ENCODE measurements at regions not wholly inside any gene's neighbourhood (a gene's known extent, or its start where the extent isn't known, plus 50 kb on each side); places are given as distances from the start of the nearest gene placed in this dataset.

- peak; percentile 64; the same call in 1 of the 2 replicates for TF ChIP-seq HBP1 (CRISPR knock-in tag; IDR thresholded peaks at IDR 0.05)
- TF ChIP-seq, protein P1, sequence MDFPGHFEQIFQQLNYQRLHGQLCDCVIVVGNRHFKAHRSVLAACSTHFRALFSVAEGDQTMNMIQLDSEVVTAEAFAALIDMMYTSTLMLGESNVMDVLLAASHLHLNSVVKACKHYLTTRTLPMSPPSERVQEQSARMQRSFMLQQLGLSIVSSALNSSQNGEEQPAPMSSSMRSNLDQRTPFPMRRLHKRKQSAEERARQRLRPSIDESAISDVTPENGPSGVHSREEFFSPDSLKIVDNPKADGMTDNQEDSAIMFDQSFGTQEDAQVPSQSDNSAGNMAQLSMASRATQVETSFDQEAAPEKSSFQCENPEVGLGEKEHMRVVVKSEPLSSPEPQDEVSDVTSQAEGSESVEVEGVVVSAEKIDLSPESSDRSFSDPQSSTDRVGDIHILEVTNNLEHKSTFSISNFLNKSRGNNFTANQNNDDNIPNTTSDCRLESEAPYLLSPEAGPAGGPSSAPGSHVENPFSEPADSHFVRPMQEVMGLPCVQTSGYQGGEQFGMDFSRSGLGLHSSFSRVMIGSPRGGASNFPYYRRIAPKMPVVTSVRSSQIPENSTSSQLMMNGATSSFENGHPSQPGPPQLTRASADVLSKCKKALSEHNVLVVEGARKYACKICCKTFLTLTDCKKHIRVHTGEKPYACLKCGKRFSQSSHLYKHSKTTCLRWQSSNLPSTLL (IDR thresholded peaks at IDR 0.05): no peak; the same call in 1 of the 2 replicates
- TF ChIP-seq LEF1 (IDR thresholded peaks at IDR 0.05): no peak
- 0 out of 2 replicates have a peak, but pooled peaks have one; percentile 27 for TF ChIP-seq CAMTA2 (CRISPR knock-in tag; conservative IDR thresholded peaks at IDR 0.05)
- peak; percentile 67 for TF ChIP-seq ZBTB26 (CRISPR knock-in tag; IDR thresholded peaks at IDR 0.05)
- TF ChIP-seq, protein P2, sequence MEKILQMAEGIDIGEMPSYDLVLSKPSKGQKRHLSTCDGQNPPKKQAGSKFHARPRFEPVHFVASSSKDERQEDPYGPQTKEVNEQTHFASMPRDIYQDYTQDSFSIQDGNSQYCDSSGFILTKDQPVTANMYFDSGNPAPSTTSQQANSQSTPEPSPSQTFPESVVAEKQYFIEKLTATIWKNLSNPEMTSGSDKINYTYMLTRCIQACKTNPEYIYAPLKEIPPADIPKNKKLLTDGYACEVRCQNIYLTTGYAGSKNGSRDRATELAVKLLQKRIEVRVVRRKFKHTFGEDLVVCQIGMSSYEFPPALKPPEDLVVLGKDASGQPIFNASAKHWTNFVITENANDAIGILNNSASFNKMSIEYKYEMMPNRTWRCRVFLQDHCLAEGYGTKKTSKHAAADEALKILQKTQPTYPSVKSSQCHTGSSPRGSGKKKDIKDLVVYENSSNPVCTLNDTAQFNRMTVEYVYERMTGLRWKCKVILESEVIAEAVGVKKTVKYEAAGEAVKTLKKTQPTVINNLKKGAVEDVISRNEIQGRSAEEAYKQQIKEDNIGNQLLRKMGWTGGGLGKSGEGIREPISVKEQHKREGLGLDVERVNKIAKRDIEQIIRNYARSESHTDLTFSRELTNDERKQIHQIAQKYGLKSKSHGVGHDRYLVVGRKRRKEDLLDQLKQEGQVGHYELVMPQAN (IDR thresholded peaks at IDR 0.05; ENCODE audit: borderline replicate concordance): peak; percentile 15
- TF ChIP-seq, protein P3, sequence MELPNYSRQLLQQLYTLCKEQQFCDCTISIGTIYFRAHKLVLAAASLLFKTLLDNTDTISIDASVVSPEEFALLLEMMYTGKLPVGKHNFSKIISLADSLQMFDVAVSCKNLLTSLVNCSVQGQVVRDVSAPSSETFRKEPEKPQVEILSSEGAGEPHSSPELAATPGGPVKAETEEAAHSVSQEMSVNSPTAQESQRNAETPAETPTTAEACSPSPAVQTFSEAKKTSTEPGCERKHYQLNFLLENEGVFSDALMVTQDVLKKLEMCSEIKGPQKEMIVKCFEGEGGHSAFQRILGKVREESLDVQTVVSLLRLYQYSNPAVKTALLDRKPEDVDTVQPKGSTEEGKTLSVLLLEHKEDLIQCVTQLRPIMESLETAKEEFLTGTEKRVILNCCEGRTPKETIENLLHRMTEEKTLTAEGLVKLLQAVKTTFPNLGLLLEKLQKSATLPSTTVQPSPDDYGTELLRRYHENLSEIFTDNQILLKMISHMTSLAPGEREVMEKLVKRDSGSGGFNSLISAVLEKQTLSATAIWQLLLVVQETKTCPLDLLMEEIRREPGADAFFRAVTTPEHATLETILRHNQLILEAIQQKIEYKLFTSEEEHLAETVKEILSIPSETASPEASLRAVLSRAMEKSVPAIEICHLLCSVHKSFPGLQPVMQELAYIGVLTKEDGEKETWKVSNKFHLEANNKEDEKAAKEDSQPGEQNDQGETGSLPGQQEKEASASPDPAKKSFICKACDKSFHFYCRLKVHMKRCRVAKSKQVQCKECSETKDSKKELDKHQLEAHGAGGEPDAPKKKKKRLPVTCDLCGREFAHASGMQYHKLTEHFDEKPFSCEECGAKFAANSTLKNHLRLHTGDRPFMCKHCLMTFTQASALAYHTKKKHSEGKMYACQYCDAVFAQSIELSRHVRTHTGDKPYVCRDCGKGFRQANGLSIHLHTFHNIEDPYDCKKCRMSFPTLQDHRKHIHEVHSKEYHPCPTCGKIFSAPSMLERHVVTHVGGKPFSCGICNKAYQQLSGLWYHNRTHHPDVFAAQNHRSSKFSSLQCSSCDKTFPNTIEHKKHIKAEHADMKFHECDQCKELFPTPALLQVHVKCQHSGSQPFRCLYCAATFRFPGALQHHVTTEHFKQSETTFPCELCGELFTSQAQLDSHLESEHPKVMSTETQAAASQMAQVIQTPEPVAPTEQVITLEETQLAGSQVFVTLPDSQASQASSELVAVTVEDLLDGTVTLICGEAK (IDR thresholded peaks at IDR 0.05): peak; percentile 76
- TF ChIP-seq, protein P3 (CRISPR knock-in tag; IDR thresholded peaks at IDR 0.05): 0 out of 2 replicates have a peak, but pooled peaks have one; percentile 7
- TF ChIP-seq NUFIP1 (IDR thresholded peaks at IDR 0.05; ENCODE audit: partially characterized antibody): peak; percentile 65
These were observed 56.3 kb upstream of the ECE1 start (continued) for GRCh38 chr1:21346365-21347071.

Data from K562 (cell line).